RWPE1 (cell line): ENCODE measurements at regions not wholly inside any gene's neighbourhood (a gene's known extent, or its start where the extent isn't known, plus 50 kb on each side); places are given as distances from the start of the nearest gene placed in this dataset.
A peak's percentile ranks its signal among the peaks of the same experiment; 100 is the strongest.

Source experiments
- CTCF ChIA-PET: fragments of 350-600 bp; sonication (Branson Sonifier 250); formaldehyde crosslinking; extraction: SDS; loops from one replicate; lab custom pipeline; 2021; lab: Yijun Ruan, JAX
- POLR2A ChIA-PET: fragments of 400-600 bp; formaldehyde crosslinking; extraction: SDS; loops from one replicate; lab custom pipeline; 2020; ENCODE audit warnings: antibody characterized with exemption; ENCODE audit not compliant: low non-redundant PET; lab: Yijun Ruan, JAX
- DNase-seq: peaks from one replicate; pipeline ENCODE4 v3.0.0; 2012; ENCODE audit warnings: low spot score
- H3K27ac ChIP-seq: fragments of 450-650 bp; 2 replicates; pipeline ENCODE4 v1.5.1; 2017
- CTCF ChIP-seq: fragments of 450-650 bp; conservative IDR thresholded peaks from 2 replicates; pipeline ENCODE4 v1.5.1; 2017; ENCODE audit warnings: low read depth, mild to moderate bottlenecking

GRCh38 chrX:146241902-146242301 lies 424.3 kb downstream of the SLITRK2 start:
- no peak for DNase-seq
- ChIA-PET POLR2A (no interaction called here), CTCF (no interaction called here)
- no peak for TF ChIP-seq CTCF
- H3K27ac ChIP-seq, result no peak overlapping the region

GRCh38 chrX:146243041-146243440 lies 425.4 kb downstream of the SLITRK2 start:
- CTCF ChIA-PET, result no interaction called here
- H3K27ac ChIP-seq, result no peak overlapping the region
- no peak for TF ChIP-seq CTCF
- peak; percentile 7 for DNase-seq
- POLR2A ChIA-PET, result no interaction called here

- ChIA-PET POLR2A (no interaction called here), CTCF (no interaction called here)
- DNase-seq, result no peak
- H3K27ac ChIP-seq, result no peak overlapping the region
- no peak for TF ChIP-seq CTCF
Measured at GRCh38 chrX:146259207-146259606, 441.6 kb downstream of the SLITRK2 start.

GRCh38 chrX:146264763-146265375 lies 447.2 kb downstream of the SLITRK2 start:
- no peak for DNase-seq
- ChIA-PET CTCF (no interaction called here), POLR2A (no interaction called here)
- H3K27ac ChIP-seq, result no peak overlapping the region
- no peak for TF ChIP-seq CTCF

- no peak overlapping the region for H3K27ac ChIP-seq
- no peak for TF ChIP-seq CTCF
- no peak for DNase-seq
- ChIA-PET CTCF (interaction anchor here (0.6 kb wide), 1 partner anchor 18 kb away, joined by 5 read pairs; no protein-coding TSS in a partner anchor), POLR2A (no interaction called here)
Measured at GRCh38 chrX:146278381-146278780, 460.8 kb downstream of the SLITRK2 start.
